ENCODE measurements at regions not wholly inside any gene's neighbourhood (a gene's known extent, or its start where the extent isn't known, plus 50 kb on each side); places are given as distances from the start of the nearest gene placed in this dataset.

DNA sequence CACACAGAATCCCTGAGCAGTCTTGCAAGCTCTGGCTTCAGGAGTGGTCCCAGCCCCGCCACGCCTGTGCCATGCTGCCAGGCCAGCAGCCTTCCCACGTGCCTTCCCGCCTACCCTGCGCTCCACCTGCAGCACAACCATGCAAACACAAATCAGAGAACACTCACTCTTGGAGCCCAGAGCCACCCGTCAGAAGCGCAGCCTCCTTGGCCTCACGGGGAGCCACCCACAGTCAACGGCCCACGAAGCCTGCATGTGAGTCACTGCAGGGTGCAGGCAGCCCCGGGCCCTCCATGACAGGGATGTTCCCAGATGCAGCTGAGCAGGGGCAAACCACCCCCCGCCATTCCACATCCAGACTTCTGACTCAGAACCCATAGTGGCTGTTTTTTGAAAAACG is 217.0 kb downstream of the DLL1 start:
- no peak for TF ChIP-seq EZH2 (IDR thresholded peaks at IDR 0.05; ENCODE audit: low read depth, unreplicated experiment)
- TF ChIP-seq, protein P1, sequence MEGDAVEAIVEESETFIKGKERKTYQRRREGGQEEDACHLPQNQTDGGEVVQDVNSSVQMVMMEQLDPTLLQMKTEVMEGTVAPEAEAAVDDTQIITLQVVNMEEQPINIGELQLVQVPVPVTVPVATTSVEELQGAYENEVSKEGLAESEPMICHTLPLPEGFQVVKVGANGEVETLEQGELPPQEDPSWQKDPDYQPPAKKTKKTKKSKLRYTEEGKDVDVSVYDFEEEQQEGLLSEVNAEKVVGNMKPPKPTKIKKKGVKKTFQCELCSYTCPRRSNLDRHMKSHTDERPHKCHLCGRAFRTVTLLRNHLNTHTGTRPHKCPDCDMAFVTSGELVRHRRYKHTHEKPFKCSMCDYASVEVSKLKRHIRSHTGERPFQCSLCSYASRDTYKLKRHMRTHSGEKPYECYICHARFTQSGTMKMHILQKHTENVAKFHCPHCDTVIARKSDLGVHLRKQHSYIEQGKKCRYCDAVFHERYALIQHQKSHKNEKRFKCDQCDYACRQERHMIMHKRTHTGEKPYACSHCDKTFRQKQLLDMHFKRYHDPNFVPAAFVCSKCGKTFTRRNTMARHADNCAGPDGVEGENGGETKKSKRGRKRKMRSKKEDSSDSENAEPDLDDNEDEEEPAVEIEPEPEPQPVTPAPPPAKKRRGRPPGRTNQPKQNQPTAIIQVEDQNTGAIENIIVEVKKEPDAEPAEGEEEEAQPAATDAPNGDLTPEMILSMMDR (conservative IDR thresholded peaks at IDR 0.05; ENCODE audit: low read depth in 2 of 2) = no peak

All from GM23338 (cell line).